ENCODE measurements at regions not wholly inside any gene's neighbourhood (a gene's known extent, or its start where the extent isn't known, plus 50 kb on each side); places are given as distances from the start of the nearest gene placed in this dataset.

DNA sequence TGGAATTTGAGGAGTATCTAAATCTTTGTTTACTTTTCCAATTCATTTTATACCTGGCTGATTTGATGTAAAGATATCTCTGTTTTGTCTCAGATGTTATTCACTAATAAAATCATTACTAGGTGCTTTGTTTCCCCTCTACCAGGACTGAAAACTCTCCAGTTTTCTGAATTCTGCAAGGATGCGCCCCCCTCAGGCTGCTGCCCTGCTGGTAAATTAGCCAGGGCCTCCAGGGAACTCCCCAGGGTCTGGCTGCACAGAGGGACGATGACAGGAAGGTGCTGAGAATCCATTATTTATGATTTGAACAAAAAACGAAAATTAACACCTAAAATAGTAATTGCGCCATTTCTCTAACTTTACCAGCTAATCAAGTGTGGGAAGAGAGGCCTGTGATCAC, 541.2 kb upstream of the POU3F3 start:
- Mint-ChIP-seq H3K27me3 (ENCODE audit: unreplicated experiment) (no peaks in the 10 kb centered on the region), H3K27ac (ENCODE audit: unreplicated experiment) (no peak overlapping the region), H3K4me1 (ENCODE audit: low read depth, unreplicated experiment) (peaks cover 5% of the 10 kb centered on the region), H3K9me3 (ENCODE audit: unreplicated experiment) (peaks cover 1% of the 10 kb centered on the region), H3K4me3 (ENCODE audit: unreplicated experiment) (no peak overlapping the region), H3K36me3 (ENCODE audit: unreplicated experiment) (no peaks in the 10 kb centered on the region)
- no peak for TF ChIP-seq CTCF (IDR thresholded peaks at IDR 0.05; ENCODE audit: partially characterized antibody, unreplicated experiment)
- DNase-seq, result peak; percentile 32

- H3K27ac Mint-ChIP-seq (ENCODE audit: unreplicated experiment), result no peak overlapping the region
- no peak for TF ChIP-seq CTCF (IDR thresholded peaks at IDR 0.05; ENCODE audit: partially characterized antibody, unreplicated experiment)
- no peaks in the 10 kb centered on the region for H3K9me3 Mint-ChIP-seq (ENCODE audit: unreplicated experiment)
- H3K36me3 Mint-ChIP-seq (ENCODE audit: unreplicated experiment), result no peaks in the 10 kb centered on the region
- peaks cover 2% of the 10 kb centered on the region for H3K27me3 Mint-ChIP-seq (ENCODE audit: unreplicated experiment)
- DNase-seq, result no peak
- H3K4me3 Mint-ChIP-seq (ENCODE audit: unreplicated experiment), result no peak overlapping the region
- H3K4me1 Mint-ChIP-seq (ENCODE audit: low read depth, unreplicated experiment), result peaks cover 12% of the 10 kb centered on the region
Observed at GRCh38 chr2:104318001-104318665, 535.8 kb upstream of the POU3F3 start.

GRCh38 chr2:104321116-104321795, 532.7 kb upstream of the POU3F3 start:
- H3K36me3 Mint-ChIP-seq (ENCODE audit: unreplicated experiment), result no peaks in the 10 kb centered on the region
- no peak for TF ChIP-seq CTCF (IDR thresholded peaks at IDR 0.05; ENCODE audit: partially characterized antibody, unreplicated experiment)
- peak; percentile 24 for DNase-seq
- peak overlapping the region; percentile 11 for H3K27ac Mint-ChIP-seq (ENCODE audit: unreplicated experiment)
- peaks cover 12% of the 10 kb centered on the region for H3K4me1 Mint-ChIP-seq (ENCODE audit: low read depth, unreplicated experiment)
- H3K27me3 Mint-ChIP-seq (ENCODE audit: unreplicated experiment), result peaks cover 2% of the 10 kb centered on the region
- H3K9me3 Mint-ChIP-seq (ENCODE audit: unreplicated experiment), result no peaks in the 10 kb centered on the region
- H3K4me3 Mint-ChIP-seq (ENCODE audit: unreplicated experiment), result no peak overlapping the region

GRCh38 chr2:104321796-104322349, 532.0 kb upstream of the POU3F3 start:
- no peak for DNase-seq
- peaks cover 12% of the 10 kb centered on the region for H3K4me1 Mint-ChIP-seq (ENCODE audit: low read depth, unreplicated experiment)
- H3K9me3 Mint-ChIP-seq (ENCODE audit: unreplicated experiment), result no peaks in the 10 kb centered on the region
- peaks cover 2% of the 10 kb centered on the region for H3K27me3 Mint-ChIP-seq (ENCODE audit: unreplicated experiment)
- peak overlapping the region; percentile 11 for H3K27ac Mint-ChIP-seq (ENCODE audit: unreplicated experiment)
- H3K4me3 Mint-ChIP-seq (ENCODE audit: unreplicated experiment), result no peak overlapping the region
- H3K36me3 Mint-ChIP-seq (ENCODE audit: unreplicated experiment), result no peaks in the 10 kb centered on the region
- TF ChIP-seq CTCF (IDR thresholded peaks at IDR 0.05; ENCODE audit: partially characterized antibody, unreplicated experiment), result no peak

DNA sequence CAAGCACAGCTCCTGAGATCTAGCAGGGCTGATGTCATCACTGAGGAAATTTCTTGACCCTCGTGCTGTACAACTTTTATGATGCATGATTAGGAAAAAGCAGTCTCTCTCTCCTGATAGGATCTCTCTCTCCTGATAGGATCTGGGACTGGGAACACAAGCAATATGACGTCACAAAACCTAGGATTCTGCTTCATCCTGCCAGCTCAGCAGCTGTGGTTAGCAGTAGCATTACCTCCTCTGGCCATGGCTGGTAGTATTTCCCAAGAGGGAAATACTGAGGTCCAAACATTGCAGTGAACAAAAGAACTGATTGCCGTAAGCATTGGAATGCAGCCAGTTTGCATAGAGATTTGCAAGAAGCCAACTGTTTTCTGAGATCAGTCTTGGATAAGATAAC, 521.2 kb upstream of the POU3F3 start:
- Mint-ChIP-seq H3K27ac (ENCODE audit: unreplicated experiment) (no peak overlapping the region), H3K4me1 (ENCODE audit: low read depth, unreplicated experiment) (no peaks in the 10 kb centered on the region), H3K4me3 (ENCODE audit: unreplicated experiment) (no peak overlapping the region), H3K9me3 (ENCODE audit: unreplicated experiment) (no peaks in the 10 kb centered on the region), H3K36me3 (ENCODE audit: unreplicated experiment) (no peaks in the 10 kb centered on the region), H3K27me3 (ENCODE audit: unreplicated experiment) (no peaks in the 10 kb centered on the region)
- no peak for TF ChIP-seq CTCF (IDR thresholded peaks at IDR 0.05; ENCODE audit: partially characterized antibody, unreplicated experiment)
- no peak for DNase-seq

Measured in glutamatergic neuron (in vitro differentiated cells).